HG02798 (cell line): ENCODE measurements at regions not wholly inside any gene's neighbourhood (a gene's known extent, or its start where the extent isn't known, plus 50 kb on each side); places are given as distances from the start of the nearest gene placed in this dataset.

Experiments used
- ATAC-seq: cut with Tn5 transposase; IDR thresholded peaks from one replicate; pipeline ENCODE4 v1.9.1; 2021; ENCODE audit warnings: mild to moderate bottlenecking; ENCODE audit not compliant: unreplicated experiment, poor library complexity

DNA sequence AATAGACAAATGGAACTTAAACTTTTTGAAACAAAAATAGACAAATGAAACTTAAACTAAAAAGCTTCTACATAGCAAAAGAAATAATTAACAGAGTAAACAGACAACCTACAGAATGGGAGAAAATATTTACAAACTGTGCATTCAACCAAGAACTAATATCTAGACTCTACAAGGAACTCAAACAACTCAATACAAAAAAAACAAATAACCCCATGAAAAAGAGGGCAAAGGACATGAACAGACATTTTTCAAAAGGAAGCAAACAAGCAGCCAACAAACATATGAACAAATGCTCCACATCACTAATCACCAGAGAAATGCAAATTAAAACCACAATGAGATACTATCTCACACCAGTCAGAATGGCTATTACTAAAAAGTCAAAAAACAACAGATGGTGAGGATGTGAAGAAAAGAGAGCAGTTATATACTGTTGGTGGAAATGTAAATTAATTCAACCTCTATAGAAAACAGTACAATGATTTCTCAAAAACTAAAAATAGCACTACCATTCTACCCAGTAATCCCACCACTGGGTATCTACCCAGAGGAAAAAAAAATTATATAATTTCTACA lies 170.8 kb upstream of the RGMB start:
- peak; percentile 69 for ATAC-seq

DNA sequence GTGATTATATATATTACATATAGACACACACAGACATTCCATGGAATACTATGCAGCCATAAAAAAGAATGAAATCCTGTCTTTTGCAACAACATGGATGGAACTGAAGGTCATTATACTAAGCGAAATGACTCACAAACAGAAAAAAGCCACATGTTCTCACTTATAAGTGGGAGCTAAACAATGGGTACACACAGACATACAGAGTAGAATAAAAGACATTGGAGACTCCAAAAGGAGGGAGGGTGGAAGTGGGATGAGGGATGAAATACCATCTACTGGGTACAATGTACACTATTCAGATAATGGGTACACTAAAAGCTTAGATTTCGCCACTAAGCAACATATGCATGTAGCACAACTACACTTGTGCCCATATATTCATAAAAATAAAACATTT lies 170.0 kb upstream of the RGMB start:
- ATAC-seq = no peak

DNA sequence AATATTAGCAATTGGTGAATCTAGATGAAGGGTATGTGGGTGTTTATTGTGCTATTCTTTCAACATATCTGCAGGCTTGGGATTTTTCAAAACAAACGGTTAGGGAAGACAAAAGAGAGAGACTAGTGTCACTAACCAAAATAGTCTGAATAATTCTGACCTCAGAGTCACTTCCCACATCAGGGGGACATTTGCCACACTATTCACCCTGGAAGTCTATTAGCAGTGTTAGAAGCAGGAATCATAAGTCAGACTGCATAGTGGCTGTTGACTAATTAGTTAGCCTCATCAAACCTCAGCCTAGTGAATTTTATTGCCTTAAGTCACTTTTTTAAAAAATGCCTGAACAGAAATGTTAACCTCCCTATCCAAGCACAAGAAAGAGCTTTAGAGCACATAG lies 169.2 kb upstream of the RGMB start:
- no peak for ATAC-seq

DNA sequence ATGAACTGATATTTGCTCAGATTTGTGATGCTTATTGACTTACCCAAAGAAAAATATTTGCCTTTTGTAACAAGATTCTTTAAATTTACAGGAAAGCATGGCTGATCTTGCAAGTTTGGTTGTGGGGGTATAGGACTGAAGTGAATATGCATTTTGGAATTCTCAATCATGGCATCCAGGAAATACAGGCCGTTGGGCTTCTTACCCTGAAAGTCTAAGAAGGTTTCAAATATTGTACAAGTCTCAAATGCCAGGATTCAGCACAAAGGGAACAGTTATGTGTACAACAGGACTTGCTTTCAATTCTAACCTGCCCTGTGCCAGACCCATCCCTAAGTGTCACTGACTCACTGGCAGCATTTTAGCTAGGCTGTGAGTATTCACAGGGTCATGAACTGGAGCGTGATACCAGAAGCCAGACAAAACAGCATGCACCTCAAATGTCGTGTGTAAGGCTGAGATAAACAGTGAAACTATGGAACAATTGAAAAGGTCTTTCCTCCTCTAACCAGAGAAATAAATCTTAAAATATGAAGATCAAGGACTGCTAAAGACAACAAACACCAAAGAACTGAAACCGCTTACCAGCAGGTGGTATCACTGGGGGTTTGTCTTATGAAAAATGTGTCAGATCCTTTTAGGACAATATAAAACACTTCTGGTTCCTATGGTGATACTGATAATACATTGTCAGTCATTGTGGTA lies 168.6 kb upstream of the RGMB start:
- no peak for ATAC-seq

DNA sequence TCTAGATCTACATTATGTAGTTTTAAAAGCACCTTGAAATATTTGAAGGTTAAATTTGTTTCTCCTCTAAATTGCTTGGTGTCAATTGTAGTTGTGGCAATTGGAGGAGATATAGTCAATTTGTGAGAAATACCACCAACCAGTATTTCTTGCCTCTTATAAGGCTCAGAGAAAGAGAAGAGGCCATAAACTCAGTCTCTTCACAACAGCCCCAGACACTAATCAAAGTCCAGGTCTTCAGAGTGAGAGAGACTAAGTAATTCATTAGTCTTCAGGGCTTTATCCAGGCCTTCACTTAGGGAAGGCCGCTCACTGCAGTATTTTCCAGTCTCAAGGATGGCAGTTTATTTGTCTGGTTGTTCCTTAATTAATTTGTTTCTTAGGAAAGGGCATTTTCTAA lies 168.0 kb upstream of the RGMB start:
- no peak for ATAC-seq

DNA sequence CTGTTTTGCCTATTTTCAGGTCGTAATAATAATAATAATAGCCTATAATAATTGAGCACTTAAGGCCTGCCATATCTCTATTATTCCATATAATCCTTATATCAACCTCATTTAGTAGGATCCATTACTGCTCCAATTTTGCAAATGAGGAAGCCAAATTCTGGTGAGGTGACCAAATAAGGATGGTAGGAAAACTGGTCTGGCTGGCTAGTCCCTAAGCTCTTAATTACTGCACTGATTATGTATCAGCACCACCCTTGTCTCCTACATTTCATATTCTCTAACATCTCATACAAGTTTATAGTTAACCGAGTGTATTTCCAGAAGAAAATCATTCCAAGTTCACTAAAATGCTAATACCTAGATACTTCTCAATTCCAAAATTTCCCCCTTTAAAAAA lies 166.5 kb upstream of the RGMB start:
- no peak for ATAC-seq

DNA sequence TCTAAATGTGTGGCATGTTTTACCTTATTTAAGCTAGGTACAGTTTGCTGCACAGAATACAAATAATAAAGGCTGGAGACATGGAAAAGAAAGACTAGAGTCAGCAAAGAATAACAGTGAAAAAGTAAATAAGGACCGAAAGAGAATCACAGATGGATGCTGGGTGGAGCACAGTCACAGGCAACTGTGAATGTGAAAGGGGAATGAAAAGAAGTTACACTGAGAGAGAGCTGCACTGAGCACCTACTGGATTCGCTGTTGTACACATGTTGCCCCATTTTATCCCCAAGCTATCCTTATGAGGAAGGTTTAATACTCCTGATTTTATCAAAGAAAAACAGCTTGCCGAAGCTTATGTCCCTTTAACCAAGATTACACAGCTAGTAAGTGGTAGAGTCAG lies 165.4 kb upstream of the RGMB start:
- ATAC-seq = no peak

DNA sequence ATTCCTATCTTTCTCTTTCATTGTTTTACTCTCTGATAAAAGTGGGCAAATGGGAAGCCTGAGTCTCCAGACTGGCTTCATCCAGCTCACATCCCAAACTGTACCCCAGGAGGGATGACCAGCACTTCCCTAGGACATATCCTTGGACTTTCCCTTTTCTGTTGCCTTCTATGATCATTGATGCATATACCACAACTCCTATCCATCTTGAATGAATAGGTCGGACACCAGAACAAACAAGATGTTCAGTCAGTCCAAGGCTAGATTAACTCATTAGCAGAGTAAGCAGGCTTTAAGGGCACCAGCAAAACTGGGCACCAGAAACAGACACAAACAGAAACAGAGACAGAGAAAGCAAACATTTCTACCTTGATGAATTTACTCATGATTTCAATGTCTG lies 159.1 kb upstream of the RGMB start:
- no peak for ATAC-seq

DNA sequence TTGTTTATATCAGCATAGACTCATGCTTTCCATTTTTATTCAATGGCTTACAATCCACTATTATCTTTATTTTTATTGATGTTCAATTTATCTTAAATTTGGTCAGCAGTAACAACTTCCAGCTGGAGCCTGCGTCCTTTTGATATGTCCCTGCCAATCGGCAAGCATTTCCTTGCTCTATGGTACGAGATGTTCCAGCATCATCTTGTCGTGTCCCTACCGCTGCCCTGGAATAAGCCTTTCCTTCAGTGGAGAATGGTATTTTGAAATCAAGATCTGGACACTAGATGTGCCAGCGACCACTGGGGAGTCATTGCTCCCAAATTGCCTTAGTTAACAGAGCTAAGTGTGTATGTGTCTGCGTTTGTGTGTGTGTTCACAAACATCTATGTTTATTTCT lies 151.6 kb upstream of the RGMB start:
- no peak for ATAC-seq

DNA sequence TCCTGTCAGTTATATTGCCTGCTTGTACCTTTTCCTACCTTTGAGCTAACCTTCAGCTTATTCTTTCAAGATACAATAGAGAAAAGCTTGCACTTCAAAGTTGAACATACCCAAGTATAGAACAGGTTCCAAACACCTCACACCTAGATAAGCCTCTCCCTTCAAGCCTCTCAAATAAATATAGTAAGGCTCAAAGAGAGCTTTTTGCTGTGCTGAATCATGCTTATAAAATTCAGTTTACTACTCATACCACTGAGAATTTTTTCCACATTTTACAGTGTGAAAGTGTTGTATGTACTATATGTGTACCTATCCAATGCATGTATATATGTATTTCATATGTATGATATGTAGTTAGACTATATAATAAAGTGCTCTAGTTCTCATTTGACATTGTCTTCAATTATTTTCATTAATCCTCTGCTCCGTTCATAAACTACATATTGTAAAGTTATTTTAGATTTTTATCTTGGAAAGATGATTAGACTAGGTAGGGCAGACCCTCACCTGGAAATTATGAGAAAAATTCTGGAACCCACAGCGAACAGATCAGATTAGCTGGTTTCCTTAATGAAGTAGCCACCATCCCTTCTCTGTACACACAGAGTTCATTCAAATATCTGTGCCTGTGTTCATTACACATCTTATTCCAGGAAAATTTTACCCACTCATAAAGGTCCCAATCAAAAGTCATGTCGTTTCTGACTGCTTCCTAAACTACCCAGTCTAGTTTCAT lies 149.2 kb upstream of the RGMB start:
- no peak for ATAC-seq

DNA sequence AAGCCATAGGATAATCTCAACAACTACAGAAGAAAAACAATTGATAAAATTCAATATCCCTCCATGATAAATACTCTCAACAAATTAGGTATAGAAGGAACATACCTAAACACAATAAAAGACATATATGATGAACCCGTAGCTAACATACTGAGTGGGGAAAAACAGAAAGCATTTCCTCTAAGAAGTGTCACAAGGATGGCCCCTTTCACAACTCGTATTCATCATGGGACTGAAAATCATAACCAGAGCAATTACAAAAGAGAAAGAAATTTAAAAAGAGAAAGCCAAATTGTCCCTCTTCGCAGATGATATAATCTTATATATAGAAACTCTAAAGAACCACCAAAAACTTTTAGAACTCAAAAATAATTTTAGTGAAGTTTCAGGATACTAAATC lies 146.3 kb upstream of the RGMB start:
- no peak for ATAC-seq

DNA sequence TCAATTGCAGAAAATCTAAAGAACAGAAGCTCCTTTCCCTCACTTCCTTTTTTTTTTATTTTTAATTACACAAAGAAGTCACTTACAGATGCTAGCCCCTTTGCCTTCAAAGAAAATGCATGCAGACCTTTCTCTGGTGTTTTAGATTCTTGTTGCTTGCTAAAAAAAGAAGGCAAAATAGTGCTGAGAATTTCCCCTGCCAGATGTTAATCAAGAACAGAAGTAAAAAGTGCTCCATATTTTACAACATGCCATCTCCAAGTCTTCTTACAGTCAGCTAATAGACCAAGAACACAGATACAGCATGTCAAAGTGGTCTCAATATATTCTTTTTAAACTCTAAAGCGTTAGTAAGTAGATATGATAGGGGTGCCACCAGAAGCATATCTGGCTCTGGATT lies 142.8 kb upstream of the RGMB start:
- no peak for ATAC-seq

DNA sequence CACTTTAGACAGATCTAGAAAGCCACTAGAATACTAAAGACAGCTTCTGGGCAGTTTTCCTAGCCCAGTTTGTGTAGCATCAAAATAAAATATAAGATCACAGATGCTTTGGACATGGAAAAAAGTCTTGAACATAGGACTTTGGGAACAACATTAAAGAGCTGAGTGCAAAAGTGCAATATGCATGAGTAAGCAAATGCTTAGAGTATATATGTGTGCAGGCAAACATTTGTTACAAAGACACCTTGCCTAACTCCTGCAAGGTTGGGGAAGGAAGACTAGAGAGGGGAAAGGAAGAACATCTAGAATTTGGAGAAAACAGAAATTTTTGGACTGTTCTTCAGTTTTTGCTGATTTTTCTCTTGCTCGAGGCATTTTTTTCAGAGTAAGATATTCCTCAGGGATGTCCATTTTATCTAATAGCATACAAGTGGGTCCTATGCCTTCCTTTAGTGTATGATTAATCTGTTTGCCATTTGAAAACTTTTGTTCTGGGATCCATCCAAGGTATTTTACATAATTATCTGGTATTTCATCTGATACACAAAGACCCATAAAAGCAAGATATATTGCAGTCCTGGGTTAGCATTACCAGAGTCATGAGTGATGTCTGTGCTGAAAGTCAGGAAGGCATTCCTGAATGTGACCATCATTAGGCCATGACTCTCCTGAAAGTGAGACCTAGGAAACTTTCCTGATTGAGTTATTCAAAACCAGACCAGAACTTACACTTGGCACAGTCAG lies 142.0 kb upstream of the RGMB start:
- no peak for ATAC-seq

DNA sequence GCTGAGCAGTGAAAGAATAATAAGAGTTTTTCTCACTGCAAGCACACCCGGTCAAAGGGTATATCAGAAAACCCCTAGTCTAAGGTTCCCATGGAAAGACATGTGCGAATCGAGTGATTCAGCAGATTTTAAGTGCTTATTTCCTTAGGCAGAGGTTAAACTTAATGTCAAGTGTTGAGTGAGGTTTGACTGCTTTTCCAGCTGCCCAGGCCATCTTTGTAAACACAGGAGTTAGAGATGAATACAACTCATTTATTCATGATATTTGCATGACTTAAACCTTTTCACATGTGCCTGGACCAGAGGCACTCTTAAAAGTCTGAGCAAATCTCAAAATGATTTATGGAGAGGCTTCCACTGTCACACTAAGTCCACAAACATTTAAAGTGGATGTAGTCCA lies 137.8 kb upstream of the RGMB start:
- ATAC-seq = no peak

DNA sequence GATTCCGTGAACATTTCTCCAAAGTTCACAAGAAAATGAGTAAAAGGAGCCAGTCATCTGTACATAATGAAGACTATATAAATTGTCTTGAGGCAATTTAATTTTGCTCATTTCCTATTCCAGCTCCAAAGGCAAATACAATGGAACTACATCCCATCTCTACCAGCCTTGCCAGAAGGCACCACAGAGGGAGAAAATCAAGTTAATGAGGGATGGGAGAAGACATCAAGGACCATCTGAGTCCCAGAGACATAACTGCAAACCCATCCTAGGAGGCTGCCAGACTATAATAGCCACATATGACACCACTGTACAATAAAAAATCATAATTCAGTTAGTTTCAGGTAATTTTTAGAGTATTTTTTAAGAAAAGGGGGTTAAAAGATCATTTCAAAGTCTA lies 136.3 kb upstream of the RGMB start:
- no peak for ATAC-seq

DNA sequence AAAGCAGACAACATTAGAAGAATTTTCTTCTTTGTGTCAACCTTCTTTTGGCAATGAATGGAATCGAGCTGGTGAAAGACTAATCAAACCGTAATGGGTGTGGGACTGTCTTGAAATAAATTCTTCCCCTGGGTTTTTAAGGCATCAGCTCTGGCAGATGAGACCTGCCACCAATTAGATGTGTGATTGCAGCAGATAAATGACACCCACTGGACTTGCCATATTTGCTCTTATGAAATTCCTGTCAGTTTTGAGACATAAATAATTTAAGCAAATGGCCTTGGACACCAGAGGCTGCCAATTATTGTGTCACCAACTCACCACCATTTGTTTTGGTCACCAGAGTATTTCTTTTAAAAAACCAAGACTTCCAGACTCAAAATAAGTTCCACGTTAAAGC lies 135.9 kb upstream of the RGMB start:
- ATAC-seq = no peak

DNA sequence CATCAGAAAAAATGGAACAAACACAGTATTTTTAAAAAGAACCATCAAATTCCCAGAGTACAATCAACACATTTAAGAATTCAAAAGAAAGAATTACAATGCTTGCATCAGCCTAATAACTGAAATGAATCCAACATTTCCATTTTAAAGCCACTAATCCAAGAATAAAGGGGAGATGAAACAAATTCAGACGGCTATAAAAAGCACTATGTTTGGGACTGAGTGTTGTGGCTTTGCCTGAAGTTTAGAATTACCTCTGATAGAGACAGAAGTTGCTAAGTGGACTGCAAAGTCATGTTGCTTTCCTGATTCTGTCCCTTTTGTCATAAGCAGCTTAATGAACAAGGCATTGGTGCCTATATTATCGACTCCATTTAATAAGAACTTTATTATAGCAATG lies 135.4 kb upstream of the RGMB start:
- ATAC-seq = no peak

DNA sequence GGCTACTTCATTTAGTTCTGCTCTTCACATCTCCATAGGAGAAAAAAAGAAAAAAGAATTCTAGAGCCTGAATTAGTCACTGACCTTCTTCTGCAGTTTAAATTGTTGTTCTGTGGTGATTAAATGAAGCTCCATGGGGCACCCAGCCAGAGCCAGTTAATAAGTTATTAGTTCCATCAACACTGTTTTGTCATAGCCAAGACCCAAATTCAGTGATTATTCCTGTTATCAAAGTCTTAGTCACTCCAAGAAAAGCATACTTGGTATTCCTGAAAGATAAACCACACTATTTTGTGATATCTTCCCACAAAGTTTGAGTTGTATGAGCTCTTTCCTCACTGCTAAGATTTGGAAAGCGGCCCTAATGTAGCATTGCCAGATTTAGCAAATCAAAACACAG lies 134.8 kb upstream of the RGMB start:
- no peak for ATAC-seq

DNA sequence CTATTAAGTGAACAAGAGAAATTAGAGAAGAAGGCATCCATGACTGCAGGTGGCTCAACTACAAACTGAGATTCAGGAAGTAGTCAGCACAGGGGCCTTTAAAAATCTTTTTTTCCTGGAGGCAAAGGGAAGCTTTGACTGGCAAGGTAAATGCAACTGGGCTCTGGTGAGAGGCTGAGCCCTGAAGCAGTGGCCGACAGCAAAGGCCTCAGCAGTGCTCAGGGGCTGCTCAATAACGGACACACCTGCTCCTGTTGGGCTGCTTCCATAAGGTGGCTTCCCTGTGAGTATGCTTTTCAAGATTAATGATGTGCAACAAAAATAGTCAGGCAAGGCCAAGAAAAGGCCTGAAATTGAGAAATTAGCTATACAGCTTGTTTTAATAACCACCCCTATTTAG lies 134.2 kb upstream of the RGMB start:
- ATAC-seq = no peak

DNA sequence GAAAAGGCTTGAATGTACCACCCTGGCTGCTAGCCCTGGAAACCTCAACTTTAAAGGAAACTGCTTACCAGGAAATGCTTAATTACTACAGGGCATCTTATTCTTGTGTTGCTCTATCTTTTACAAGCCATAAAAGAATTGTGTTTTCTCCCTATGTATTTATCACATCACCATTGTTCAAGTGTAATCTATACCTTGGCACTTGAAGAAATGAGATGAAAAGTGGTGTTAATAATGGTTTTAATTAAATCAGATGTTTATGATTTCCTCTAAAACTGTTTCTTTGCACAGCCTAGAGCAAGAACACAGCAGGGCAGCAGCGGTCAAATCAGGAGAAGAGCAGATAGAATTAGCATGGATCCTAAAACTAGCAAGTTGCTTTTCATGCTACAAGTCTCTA lies 131.8 kb upstream of the RGMB start:
- ATAC-seq = no peak

DNA sequence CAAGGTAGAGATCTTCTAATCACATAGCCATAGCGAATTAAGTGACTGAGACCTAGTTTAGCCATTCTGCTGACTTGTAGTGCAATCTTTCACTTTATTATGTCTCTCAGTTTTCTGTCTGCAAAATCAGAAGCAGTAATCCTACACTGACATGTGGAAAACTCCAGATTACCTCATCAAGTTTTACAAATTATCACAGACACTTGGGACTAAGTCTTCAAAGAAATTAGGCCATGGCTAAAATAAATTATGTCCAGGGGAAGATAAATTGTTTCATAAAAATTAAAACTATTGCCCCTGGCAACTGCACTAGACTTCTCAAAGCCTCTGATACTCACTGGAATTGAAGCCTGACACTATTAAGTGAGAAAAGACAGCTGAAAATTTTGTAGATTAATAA lies 129.9 kb upstream of the RGMB start:
- no peak for ATAC-seq
